SK-N-SH treated with all-trans-retinoic acid at 6 μM for 48 hours (cell line): ENCODE measurements at regions not wholly inside any gene's neighbourhood (a gene's known extent, or its start where the extent isn't known, plus 50 kb on each side); places are given as distances from the start of the nearest gene placed in this dataset.

Source experiments
- ATAC-seq: fragments of 200-7000 bp; cut with Tn5 transposase; 3 replicates; pipeline ENCODE4 v1.9.1; 2020; ENCODE audit warnings: mild to moderate bottlenecking, moderate library complexity
- ARNTL ChIP-seq: fragments of 450-650 bp; formaldehyde crosslinking; IDR thresholded peaks from 2 replicates; pipeline ENCODE4 v1.5.0; 2020; ENCODE audit warnings: low read depth, mild to moderate bottlenecking, moderate library complexity, borderline replicate concordance
- BACH2 ChIP-seq: fragments of 250-450 bp; sonication (Bioruptor Pico); IDR thresholded peaks from 2 replicates; pipeline ENCODE4 v1.9.0; 2021; ENCODE audit warnings: mild to moderate bottlenecking, borderline replicate concordance
- CREB5 ChIP-seq: fragments of 250-450 bp; sonication (Bioruptor Pico); IDR thresholded peaks from 2 replicates; pipeline ENCODE4 v1.5.1; 2020; ENCODE audit warnings: low read depth, mild to moderate bottlenecking, moderate library complexity
- CSDC2 ChIP-seq: fragments of 250-450 bp; sonication (Bioruptor Pico); IDR thresholded peaks from 2 replicates; pipeline ENCODE4 v1.5.0; 2020; ENCODE audit warnings: mild to moderate bottlenecking, moderate library complexity
- CSRNP3 ChIP-seq: fragments of 250-450 bp; sonication (Bioruptor Pico); IDR thresholded peaks from 2 replicates; pipeline ENCODE4 v1.5.1; 2021; ENCODE audit warnings: mild to moderate bottlenecking, moderate library complexity
- ESRRG ChIP-seq: fragments of 250-450 bp; sonication (Bioruptor Pico); IDR thresholded peaks from 2 replicates; pipeline ENCODE4 v1.6.1; 2021; ENCODE audit warnings: mild to moderate bottlenecking
- GLIS3 ChIP-seq: fragments of 250-450 bp; sonication (Bioruptor Pico); IDR thresholded peaks from 2 replicates; pipeline ENCODE4 v1.5.0; 2020; ENCODE audit warnings: mild to moderate bottlenecking, moderate library complexity
- ISL1 ChIP-seq: fragments of 250-450 bp; sonication (Bioruptor Pico); IDR thresholded peaks from 2 replicates; pipeline ENCODE4 v2.1.2; 2022; ENCODE audit warnings: mild to moderate bottlenecking, moderate library complexity
- OSR1 ChIP-seq: fragments of 250-450 bp; sonication (Bioruptor Pico); IDR thresholded peaks from 2 replicates; pipeline ENCODE4 v1.8.0; 2022; ENCODE audit warnings: moderate library complexity, mild to moderate bottlenecking, inconsistent platforms
- PATZ1 ChIP-seq: fragments of 250-450 bp; sonication (Bioruptor Pico); IDR thresholded peaks from 2 replicates; pipeline ENCODE4 v1.8.0; 2020; ENCODE audit warnings: mild to moderate bottlenecking, moderate library complexity, borderline replicate concordance
- POU6F1 ChIP-seq: fragments of 250-450 bp; sonication (Bioruptor Pico); IDR thresholded peaks from 2 replicates; pipeline ENCODE4 v1.8.0; 2021; ENCODE audit warnings: low read depth, mild to moderate bottlenecking, moderate library complexity, borderline replicate concordance
- PPARA ChIP-seq: fragments of 250-450 bp; sonication (Bioruptor Pico); IDR thresholded peaks from 2 replicates; pipeline ENCODE4 v1.5.0; 2020; ENCODE audit warnings: mild to moderate bottlenecking, borderline replicate concordance
- RARB ChIP-seq: fragments of 250-450 bp; sonication (Bioruptor Pico); IDR thresholded peaks from 2 replicates; pipeline ENCODE4 v1.8.0; 2021; ENCODE audit warnings: mild to moderate bottlenecking, moderate library complexity
- TCF4 ChIP-seq: fragments of 250-450 bp; sonication (Bioruptor Pico); IDR thresholded peaks from 2 replicates; pipeline ENCODE4 v1.8.0; 2021; ENCODE audit warnings: mild to moderate bottlenecking, moderate library complexity, borderline replicate concordance
- TOX ChIP-seq: fragments of 250-450 bp; sonication (Bioruptor Pico); IDR thresholded peaks from 2 replicates; pipeline ENCODE4 v1.8.0; 2021; ENCODE audit warnings: mild to moderate bottlenecking, moderate library complexity, borderline replicate concordance
- TSHZ2 ChIP-seq: fragments of 250-450 bp; sonication (Bioruptor Pico); IDR thresholded peaks from 2 replicates; pipeline ENCODE4 v1.5.0; 2020; ENCODE audit warnings: mild to moderate bottlenecking, moderate library complexity
- ZC3H10 ChIP-seq: fragments of 250-450 bp; sonication (Bioruptor Pico); IDR thresholded peaks from 2 replicates; pipeline ENCODE4 v1.5.1; 2021; ENCODE audit warnings: mild to moderate bottlenecking, moderate library complexity
- ZFP3 ChIP-seq: fragments of 250-450 bp; sonication (Bioruptor Pico); IDR thresholded peaks from 2 replicates; pipeline ENCODE4 v1.5.0; 2020; ENCODE audit warnings: mild to moderate bottlenecking, moderate library complexity
- ZFP30 ChIP-seq: fragments of 450-650 bp; formaldehyde crosslinking; IDR thresholded peaks from 2 replicates; pipeline ENCODE4 v1.5.0; 2022; ENCODE audit warnings: mild to moderate bottlenecking, moderate library complexity
- ZNF565 ChIP-seq: fragments of 450-650 bp; formaldehyde crosslinking; conservative IDR thresholded peaks from 2 replicates; pipeline ENCODE4 v1.5.0; 2020; ENCODE audit warnings: low read depth, mild to moderate bottlenecking, moderate library complexity
- ZNF70 ChIP-seq: fragments of 450-650 bp; formaldehyde crosslinking; IDR thresholded peaks from 2 replicates; pipeline ENCODE4 v1.5.0; 2020; ENCODE audit warnings: mild to moderate bottlenecking, moderate library complexity
- ZNF8 ChIP-seq: fragments of 450-650 bp; formaldehyde crosslinking; IDR thresholded peaks from 2 replicates; pipeline ENCODE4 v1.5.0; 2020; ENCODE audit warnings: mild to moderate bottlenecking, moderate library complexity

GRCh38 chr15:26023231-26023630 is 160.1 kb upstream of the ATP10A start:
- ATAC-seq, result no peak
- TF ChIP-seq CREB5 (no peak), TSHZ2 (CRISPR knock-in tag) (no peak), PPARA (CRISPR knock-in tag) (no peak), ISL1 (CRISPR knock-in tag) (no peak), ESRRG (CRISPR knock-in tag) (no peak), ZC3H10 (no peak), CSDC2 (CRISPR knock-in tag) (no peak), ZNF565 (CRISPR knock-in tag) (no peak), ARNTL (no peak), ZNF8 (no peak), ZFP3 (CRISPR knock-in tag) (no peak), POU6F1 (CRISPR knock-in tag) (no peak), ZFP30 (no peak)

- TF ChIP-seq OSR1 (CRISPR knock-in tag) (no peak), PATZ1 (CRISPR knock-in tag) (no peak), ZFP3 (CRISPR knock-in tag) (no peak), TOX (CRISPR knock-in tag) (no peak), CREB5 (no peak), ISL1 (CRISPR knock-in tag) (no peak), ZFP30 (no peak), CSRNP3 (CRISPR knock-in tag) (no peak), BACH2 (CRISPR knock-in tag) (no peak), ZNF70 (no peak), ZNF8 (no peak), RARB (CRISPR knock-in tag) (no peak), CSDC2 (CRISPR knock-in tag) (no peak), ZNF565 (CRISPR knock-in tag) (no peak), ARNTL (no peak), GLIS3 (CRISPR knock-in tag) (no peak), TCF4 (CRISPR knock-in tag) (no peak), ESRRG (CRISPR knock-in tag) (no peak), POU6F1 (CRISPR knock-in tag) (no peak), ZC3H10 (no peak)
- ATAC-seq, result no peak
Measured at GRCh38 chr15:26020871-26021270, 157.7 kb upstream of the ATP10A start.
